H1 (cell line): ENCODE measurements at regions not wholly inside any gene's neighbourhood (a gene's known extent, or its start where the extent isn't known, plus 50 kb on each side); places are given as distances from the start of the nearest gene placed in this dataset.

Source experiments
- CTCF ChIA-PET: fragments of 300-600 bp; sonication (Branson Sonifier 250); formaldehyde crosslinking; loops from one replicate; lab custom pipeline; 2021; ENCODE audit not compliant: partially characterized antibody; lab: Charles Lee
- POLR2A ChIA-PET: fragments of 300-600 bp; sonication (Branson Sonifier 250); formaldehyde crosslinking; loops from one replicate; lab custom pipeline; 2021; ENCODE audit warnings: inconsistent platforms; ENCODE audit not compliant: partially characterized antibody; lab: Charles Lee
- DNase-seq, 2 experiments: peaks; one replicate each; pipeline versions ENCODE4 v3.0.0 to v3.0.0-alpha.2; 2010 to 2022; ENCODE audit warnings: low spot score in 2 of 2, low read depth in 1 of 2, mixed read lengths in 1 of 2
- FAIRE-seq: peaks from 2 replicates; lab custom pipeline; 2011; peaks lifted over from hg19 to GRCh38; lab: Jason Lieb, UNC
- H2AFZ ChIP-seq: 2 replicates; pipeline ENCODE4 v1.8.1; 2012; ENCODE audit warnings: low read length, inconsistent platforms
- H2AK5ac ChIP-seq: 2 replicates; pipeline ENCODE4 v1.6.1; 2013; ENCODE audit warnings: low read depth, low read length
- H2BK120ac ChIP-seq: replicated peaks from 2 replicates; pipeline ENCODE3; 2013; ENCODE audit warnings: low read depth, low read length, inconsistent platforms
- H2BK12ac ChIP-seq: 2 replicates; pipeline ENCODE4 v1.6.1; 2013; ENCODE audit warnings: low read depth, low read length
- H2BK15ac ChIP-seq: 2 replicates; pipeline ENCODE4 v1.6.1; 2013; ENCODE audit warnings: low read length
- H2BK20ac ChIP-seq: 2 replicates; pipeline ENCODE4 v1.6.1; 2013; ENCODE audit warnings: low read length
- H2BK5ac ChIP-seq: 2 replicates; pipeline ENCODE4 v1.6.1; 2013; ENCODE audit warnings: low read depth, low read length
- H3K14ac ChIP-seq: 2 replicates; pipeline ENCODE4 v1.6.1; 2013; ENCODE audit warnings: inconsistent platforms; ENCODE audit not compliant: insufficient read length
- H3K18ac ChIP-seq: 2 replicates; pipeline ENCODE4 v1.6.1; 2013; ENCODE audit warnings: low read length; ENCODE audit errors: extremely low read depth
- H3K23ac ChIP-seq: 2 replicates; pipeline ENCODE4 v1.6.1; 2013; ENCODE audit warnings: inconsistent platforms; ENCODE audit not compliant: insufficient read length
- H3K23me2 ChIP-seq: 2 replicates; pipeline ENCODE4 v1.6.1; 2013; ENCODE audit warnings: low read depth, low read length
- H3K27ac ChIP-seq: 2 replicates; pipeline ENCODE4 v1.6.1; 2011; ENCODE audit warnings: low read depth, low read length, inconsistent platforms
- H3K27me3 ChIP-seq, 4 experiments: replicated peaks in 1 of 4; 1 replicate in 1 of 4; 2 replicates in 3 of 4; pipeline versions ENCODE4 v1.6.1 to v1.8.1; 2011 to 2013; ENCODE audit warnings: low read length in 3 of 4, mild to moderate bottlenecking in 3 of 4, inconsistent platforms in 2 of 4, mixed read lengths in 2 of 4, moderate library complexity in 1 of 4; ENCODE audit not compliant: control insufficient read depth in 3 of 4, insufficient read depth in 3 of 4; ENCODE audit errors: extremely low read depth in 1 of 4
- H3K36me3 ChIP-seq, 4 experiments: 2 replicates each; pipeline versions ENCODE4 v1.6.1 to v1.8.1; 2011 to 2013; ENCODE audit warnings: mild to moderate bottlenecking in 4 of 4, low read length in 3 of 4, moderate library complexity in 2 of 4, control low read depth in 1 of 4, inconsistent platforms in 1 of 4; ENCODE audit not compliant: insufficient read depth in 4 of 4, control insufficient read depth in 2 of 4
- H3K4ac ChIP-seq: replicated peaks from 2 replicates; pipeline ENCODE3; 2013; ENCODE audit warnings: low read length, low read depth, mixed read lengths, inconsistent platforms; ENCODE audit not compliant: insufficient read length
- H3K4me1 ChIP-seq, 4 experiments: replicated peaks in 1 of 4; 1 replicate in 1 of 4; 2 replicates in 3 of 4; pipeline versions ENCODE4 v1.6.1 to v1.8.1; 2011 to 2013; ENCODE audit warnings: low read length in 3 of 4, inconsistent platforms in 2 of 4, mixed read lengths in 1 of 4; ENCODE audit not compliant: insufficient read depth in 4 of 4, control insufficient read depth in 3 of 4
- H3K4me2 ChIP-seq, 2 experiments: 2 replicates each; pipeline versions ENCODE4 v1.6.1 to v1.8.1; 2011 to 2013; ENCODE audit warnings: low read depth in 2 of 2, low read length in 2 of 2, control low read depth in 1 of 2, inconsistent platforms in 1 of 2, mild to moderate bottlenecking in 1 of 2; ENCODE audit not compliant: insufficient read depth in 1 of 2
- H3K4me3 ChIP-seq, 4 experiments: fragments of 200-600, 300-600 bp in 1 of 4; sonication (generic), shearing (Covaris generic), sonication (Bioruptor Twin) in 1 of 4; 2 replicates each; pipeline versions ENCODE4 v1.5.1 to v1.8.1; 2011 to 2016; ENCODE audit warnings: low read length in 4 of 4, low read depth in 3 of 4, control low read depth in 2 of 4, inconsistent platforms in 2 of 4, mild to moderate bottlenecking in 2 of 4, mixed read lengths in 1 of 4, moderate library complexity in 1 of 4; ENCODE audit not compliant: insufficient read depth in 2 of 4; ENCODE audit errors: extremely low read depth in 1 of 4
- H3K56ac ChIP-seq: replicated peaks from 2 replicates; pipeline ENCODE3; 2013; ENCODE audit warnings: low read depth, mild to moderate bottlenecking, mixed read lengths, low read length, inconsistent platforms; ENCODE audit not compliant: insufficient read length
- H3K79me1 ChIP-seq: 2 replicates; pipeline ENCODE4 v1.6.1; 2013; ENCODE audit warnings: low read depth, low read length, control low read depth
- H3K79me2 ChIP-seq, 2 experiments: 2 replicates each; pipeline versions ENCODE4 v1.6.1 to v1.8.1; 2012 to 2013; ENCODE audit warnings: low read length in 2 of 2, mild to moderate bottlenecking in 2 of 2, inconsistent platforms in 1 of 2; ENCODE audit not compliant: insufficient read depth in 2 of 2, control insufficient read depth in 1 of 2
- H3K9ac ChIP-seq, 4 experiments: replicated peaks in 1 of 4; 1 replicate in 1 of 4; 2 replicates in 3 of 4; pipeline versions ENCODE4 v1.6.1 to v1.8.1; 2011 to 2013; ENCODE audit warnings: low read depth in 3 of 4, low read length in 3 of 4, control low read depth in 2 of 4, mild to moderate bottlenecking in 2 of 4, moderate library complexity in 2 of 4, inconsistent platforms in 1 of 4; ENCODE audit errors: extremely low read depth in 1 of 4
- H3K9me3 ChIP-seq, 2 experiments: 2 replicates each; pipeline versions ENCODE4 v1.6.1 to v1.8.1; 2012 to 2013; ENCODE audit warnings: mild to moderate bottlenecking in 2 of 2, moderate library complexity in 2 of 2, control low read depth in 1 of 2, inconsistent platforms in 1 of 2, low read depth in 1 of 2, low read length in 1 of 2, mixed read lengths in 1 of 2; ENCODE audit not compliant: insufficient read depth in 2 of 2
- H4K20me1 ChIP-seq, 2 experiments: replicated peaks in 1 of 2; 2 replicates each; pipeline versions ENCODE3 to v1.8.1; 2011 to 2013; ENCODE audit warnings: inconsistent platforms in 2 of 2, low read length in 2 of 2, mild to moderate bottlenecking in 1 of 2; ENCODE audit not compliant: insufficient read depth in 2 of 2, control insufficient read depth in 1 of 2
- H4K5ac ChIP-seq: 2 replicates; pipeline ENCODE4 v1.6.1; 2013; ENCODE audit warnings: low read length, low read depth, mixed read lengths, inconsistent platforms; ENCODE audit not compliant: insufficient read length
- H4K8ac ChIP-seq: 2 replicates; pipeline ENCODE4 v1.8.0; 2013; ENCODE audit warnings: mild to moderate bottlenecking, moderate library complexity, low read length, inconsistent platforms; ENCODE audit not compliant: insufficient read depth; ENCODE audit errors: extremely low read depth
- H4K91ac ChIP-seq: replicated peaks from 2 replicates; pipeline ENCODE3; 2013; ENCODE audit warnings: low read length, mixed read lengths, inconsistent platforms; ENCODE audit not compliant: insufficient read length
- CBX5 ChIP-seq: fragments of 300-800, 300-1000 bp; sonication (generic); IDR thresholded peaks from 2 replicates; pipeline ENCODE4 v1.7.1; 2016; ENCODE audit warnings: antibody characterized with exemption, low read length, low read depth
- CHD1 ChIP-seq: IDR thresholded peaks from 2 replicates; pipeline ENCODE4 v1.6.1; 2012; ENCODE audit warnings: low read depth, low read length, improper control_type of control experiment
- EZH2 ChIP-seq: fragments of 200-600 bp; sonication (generic); IDR thresholded peaks from 2 replicates; pipeline ENCODE4 v1.7.1; 2012; ENCODE audit warnings: low read depth, mild to moderate bottlenecking, moderate library complexity, low read length, inconsistent platforms; ENCODE audit not compliant: severe bottlenecking
- MAFK ChIP-seq: IDR thresholded peaks from 2 replicates; pipeline ENCODE4 v1.6.1; 2012; ENCODE audit warnings: low read depth, mild to moderate bottlenecking, improper control_type of control experiment, low read length
- POLR2AphosphoS5 ChIP-seq: IDR thresholded peaks from 2 replicates; pipeline ENCODE4 v1.6.1; 2011; ENCODE audit warnings: low read depth, low read length
- SP4 ChIP-seq: IDR thresholded peaks from 2 replicates; pipeline ENCODE4 v1.6.1; 2012; ENCODE audit warnings: low read length, inconsistent platforms
- WGBS, 2 experiments: shearing (Covaris generic) in 1 of 2; methylation state at CpG; one replicate each; pipeline versions ENCODE4 v1.1.6 to v1.1.7; 2013 to 2015; ENCODE audit warnings: low lambda C conversion rate in 2 of 2, mixed read lengths in 2 of 2, inconsistent platforms in 1 of 2, low coverage in 1 of 2, missing lambda C conversion rate in 1 of 2; ENCODE audit not compliant: insufficient replicate concordance in 2 of 2, insufficient coverage in 1 of 2, insufficient read length in 1 of 2; ENCODE audit errors: extremely low coverage in 1 of 2, missing lambda C conversion rate in 1 of 2; 5-methylcytosine and 5-hydroxymethylcytosine counted together

GRCh38 chr1:104621221-104621620 lies 871.5 kb downstream of the AMY1C start:
- no peak overlapping the region for H3K4me3 ChIP-seq
- H2BK20ac ChIP-seq, result no peak overlapping the region
- no peaks in the 10 kb centered on the region for H3K79me1 ChIP-seq
- no peak overlapping the region for H4K91ac ChIP-seq
- CTCF ChIA-PET, result no interaction called here
- no peak overlapping the region for H3K56ac ChIP-seq
- H3K18ac ChIP-seq, result no peak overlapping the region
- no peak overlapping the region for H4K5ac ChIP-seq
- peaks cover 7 to 20% of the 10 kb centered on the region in 2 experiments; a peak in 3 of 4 replicates for H3K9me3 ChIP-seq
- 96% methylated on average over 2 of the region's 2 CpGs; no CpG with 5 or more reads in 1 of the 2 experiments for WGBS, 2 experiments
- no peak overlapping the region for H3K14ac ChIP-seq
- no peak overlapping the region for H3K4me2 ChIP-seq
- no peak overlapping the region for H2BK15ac ChIP-seq
- no peaks in the 10 kb centered on the region for H3K79me2 ChIP-seq
- H2BK12ac ChIP-seq, result no peak overlapping the region
- no peak overlapping the region for H2BK120ac ChIP-seq
- H4K20me1 ChIP-seq, result no peaks in the 10 kb centered on the region
- no peak overlapping the region for H3K4ac ChIP-seq
- H2AFZ ChIP-seq, result no peak overlapping the region
- no peak overlapping the region for H3K23ac ChIP-seq
- H3K27me3 ChIP-seq, result no peaks in the 10 kb centered on the region
- no peak overlapping the region for H2BK5ac ChIP-seq
- no peaks in the 10 kb centered on the region for H3K4me1 ChIP-seq
- TF ChIP-seq EZH2 (no peak), CBX5 (no peak), CHD1 (no peak), POLR2AphosphoS5 (no peak), SP4 (no peak), MAFK (no peak)
- TF ChIP-seq, all 59 proteins: peak for 0
- FAIRE-seq, result no peak
- DNase-seq, result no peak
- Histone ChIP-seq H3K23me2 (no peaks in the 10 kb centered on the region), H3K27ac (no peak overlapping the region), H3K36me3 (no peaks in the 10 kb centered on the region; a peak in 1 of 8 replicates), H4K8ac (no peak overlapping the region), H2AK5ac (no peak overlapping the region), H3K9ac (no peak overlapping the region)
- POLR2A ChIA-PET, result no interaction called here
